SK-N-MC (cell line): ENCODE measurements at regions not wholly inside any gene's neighbourhood (a gene's known extent, or its start where the extent isn't known, plus 50 kb on each side); places are given as distances from the start of the nearest gene placed in this dataset.

Experiments used
- FOXP2 ChIP-seq: optimal IDR thresholded peaks from 2 replicates; pipeline ENCODE3; 2011; ENCODE audit warnings: mild to moderate bottlenecking, moderate library complexity; ENCODE audit not compliant: insufficient read depth; ENCODE audit errors: extremely low read length, control extremely low read depth
- POLR2AphosphoS5 ChIP-seq: IDR thresholded peaks from 2 replicates; pipeline ENCODE4 v1.6.1; 2012; ENCODE audit warnings: mild to moderate bottlenecking, low read depth, low read length, borderline replicate concordance

DNA sequence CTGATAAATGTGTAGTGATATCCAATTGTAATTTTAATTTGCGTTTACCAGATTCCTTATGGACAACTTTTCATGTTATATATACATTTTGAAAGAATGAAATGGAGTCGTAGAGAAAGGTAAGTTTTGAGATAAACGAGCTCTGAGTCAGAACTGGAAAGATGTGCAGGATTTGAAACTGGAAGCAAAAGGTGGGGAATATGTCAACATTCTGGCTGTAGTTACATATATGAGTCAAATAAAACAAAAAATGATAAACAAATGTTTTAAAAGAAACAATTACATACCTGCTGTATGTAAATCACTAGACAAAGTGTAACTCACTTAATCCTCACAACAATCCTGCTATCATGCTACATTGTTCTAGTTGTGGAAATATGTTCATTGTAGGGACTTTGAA is 84.0 kb downstream of the LPAR4 start:
- TF ChIP-seq FOXP2 = no peak
- TF ChIP-seq POLR2AphosphoS5 = no peak
